GM12878 (cell line): ENCODE measurements at regions not wholly inside any gene's neighbourhood (a gene's known extent, or its start where the extent isn't known, plus 50 kb on each side); places are given as distances from the start of the nearest gene placed in this dataset.

Source experiments
- ATAC-seq: fragments of 200-7000 bp; cut with Tn5 transposase; 3 replicates; pipeline ENCODE4 v1.9.1; 2020; ENCODE audit warnings: mild to moderate bottlenecking, moderate library complexity
- BruUV-seq: library from RNA; stranded (reverse); fragments of 400-500 nt; replicated peaks from 2 replicates; lab custom pipeline; 2021; lab: Mats Ljungman, UMichigan
- CTCF ChIA-PET: fragments of 300-600 bp; sonication (Branson Sonifier 250); formaldehyde crosslinking; extraction: SDS; loops from one replicate; lab custom pipeline; 2021; ENCODE audit warnings: inconsistent platforms; lab: Yijun Ruan, JAX
- POLR2A ChIA-PET: fragments of 350-600 bp; formaldehyde crosslinking; extraction: SDS; loops from one replicate; lab custom pipeline; 2021; ENCODE audit warnings: inconsistent platforms; lab: Charles Lee
- RAD21 ChIA-PET: fragments of 300-600 bp; sonication (Branson Sonifier 250); formaldehyde crosslinking; loops from one replicate; lab custom pipeline; 2023; ENCODE audit warnings: antibody characterized with exemption; ENCODE audit not compliant: unreplicated experiment; lab: Charles Lee
- SMC1A ChIA-PET: fragments of 300-600 bp; sonication (Branson Sonifier 250); formaldehyde crosslinking; loops from one replicate; lab custom pipeline; 2023; ENCODE audit not compliant: unreplicated experiment, uncharacterized antibody; lab: Charles Lee
- DNase-seq: peaks from one replicate; pipeline ENCODE4 v3.0.0-alpha.2; 2011; ENCODE audit warnings: low read depth, low spot score
- FAIRE-seq: peaks from 3 replicates; lab custom pipeline; 2011; peaks lifted over from hg19 to GRCh38; lab: Jason Lieb, UNC
- H2AFZ ChIP-seq: 2 replicates; pipeline ENCODE4 v1.6.0; 2011; ENCODE audit warnings: low read depth, low read length, control low read depth; ENCODE audit not compliant: control insufficient read depth
- H3K27ac ChIP-seq: 2 replicates; pipeline ENCODE4 v1.5.1; 2011; ENCODE audit warnings: control low read depth; ENCODE audit not compliant: control insufficient read depth, insufficient read depth
- H3K27me3 ChIP-seq, 2 experiments: replicated peaks in 1 of 2; 2 replicates each; pipeline versions ENCODE4 v1.6.0 to v1.6.1; 2011; ENCODE audit warnings: low read length in 1 of 2; ENCODE audit not compliant: control insufficient read depth in 2 of 2, insufficient read depth in 2 of 2
- H3K36me3 ChIP-seq, 2 experiments: 2 replicates each; pipeline ENCODE4 v1.5.1; 2011; ENCODE audit warnings: low read length in 1 of 2; ENCODE audit not compliant: control insufficient read depth in 2 of 2, insufficient read depth in 2 of 2
- H3K4me1 ChIP-seq: 2 replicates; pipeline ENCODE4 v1.6.1; 2011; ENCODE audit warnings: mild to moderate bottlenecking, low read length, moderate library complexity, mixed read lengths; ENCODE audit not compliant: control insufficient read depth, insufficient read depth
- H3K4me2 ChIP-seq: 2 replicates; pipeline ENCODE4 v1.6.0; 2011; ENCODE audit warnings: control low read depth; ENCODE audit not compliant: control insufficient read depth, insufficient read depth
- H3K4me3 ChIP-seq: fragments of 200-600 bp; sonication (generic); 2 replicates; pipeline ENCODE4 v1.5.1; 2016
- H3K79me2 ChIP-seq: 2 replicates; pipeline ENCODE4 v1.6.0; 2011; ENCODE audit warnings: low read length; ENCODE audit not compliant: control insufficient read depth, insufficient read depth
- H3K9ac ChIP-seq: 2 replicates; pipeline ENCODE4 v1.8.0; 2011; ENCODE audit warnings: low read length, control low read depth, mixed read lengths; ENCODE audit not compliant: control insufficient read depth, insufficient read depth
- H3K9me3 ChIP-seq: replicated peaks from 3 replicates; pipeline ENCODE4 v1.5.1; 2011; ENCODE audit warnings: mild to moderate bottlenecking, low read length; ENCODE audit not compliant: control insufficient read depth, insufficient read depth
- H4K20me1 ChIP-seq: 2 replicates; pipeline ENCODE4 v1.6.0; 2011; ENCODE audit not compliant: control insufficient read depth, insufficient read depth
- EED ChIP-seq: sonication (generic); IDR thresholded peaks from 2 replicates; pipeline ENCODE4 v1.6.1; 2016; ENCODE audit warnings: antibody characterized with exemption, low read depth
- HSF1 ChIP-seq: fragments of 150-350 bp; IDR thresholded peaks from 2 replicates; pipeline ENCODE4 v1.6.1; 2014; ENCODE audit warnings: mild to moderate bottlenecking, low read depth, low read length
- IRF3 ChIP-seq: fragments of 450-650 bp; IDR thresholded peaks from 2 replicates; pipeline ENCODE4 v1.6.1; 2014; ENCODE audit warnings: mild to moderate bottlenecking
- KAT2A ChIP-seq: conservative IDR thresholded peaks from 2 replicates; pipeline ENCODE4 v1.6.1; 2011; ENCODE audit warnings: low read depth, low read length; ENCODE audit not compliant: control insufficient read depth
- MTA3 ChIP-seq: IDR thresholded peaks from 2 replicates; pipeline ENCODE4 v1.6.1; 2012; ENCODE audit warnings: low read length, inconsistent platforms, borderline replicate concordance
- NKRF ChIP-seq: fragments of 450-650 bp; conservative IDR thresholded peaks from 2 replicates; pipeline ENCODE4 v1.6.1; 2017; ENCODE audit warnings: mild to moderate bottlenecking, moderate library complexity
- POLR2AphosphoS5 ChIP-seq: IDR thresholded peaks from 2 replicates; pipeline ENCODE4 v1.6.1; 2011; ENCODE audit warnings: mild to moderate bottlenecking, low read length, inconsistent platforms
- RAD21 ChIP-seq: IDR thresholded peaks from 2 replicates; pipeline ENCODE4 v1.6.1; 2011; ENCODE audit warnings: mild to moderate bottlenecking, low read depth, low read length, moderate library complexity; ENCODE audit not compliant: insufficient read depth
- RFX5 ChIP-seq: IDR thresholded peaks from 2 replicates; pipeline ENCODE4 v1.6.1; 2011; ENCODE audit warnings: low read depth, low read length, improper control_type of control experiment
- TCF12 ChIP-seq: IDR thresholded peaks from 2 replicates; pipeline ENCODE4 v1.6.1; 2011; ENCODE audit warnings: low read depth, mild to moderate bottlenecking, low read length
- USF2 ChIP-seq: IDR thresholded peaks from 2 replicates; pipeline ENCODE4 v1.6.1; 2011; ENCODE audit warnings: low read depth, low read length, improper control_type of control experiment, borderline replicate concordance
- ZNF217 ChIP-seq: fragments of 450-650 bp; IDR thresholded peaks from 2 replicates; pipeline ENCODE4 v1.6.1; 2017; ENCODE audit warnings: antibody characterized with exemption, mild to moderate bottlenecking
- ZNF274 ChIP-seq: IDR thresholded peaks from one replicate; pipeline ENCODE4 v1.8.0; 2011; ENCODE audit not compliant: insufficient read length, insufficient read depth
- ZNF592 ChIP-seq: fragments of 450-650 bp; IDR thresholded peaks from 2 replicates; pipeline ENCODE4 v1.6.1; 2017; ENCODE audit warnings: mild to moderate bottlenecking, moderate library complexity
- ZZZ3 ChIP-seq: IDR thresholded peaks from 2 replicates; pipeline ENCODE4 v1.6.1; 2011; ENCODE audit warnings: low read depth; ENCODE audit not compliant: control insufficient read depth, insufficient read length
- in situ Hi-C: fragments of 300-500 bp; cut with MboI; formaldehyde crosslinking; loops from 9 replicates; pipeline ENCODE4 v1.14.3; 2018; ENCODE audit warnings: mixed read lengths
- intact Hi-C: fragments of 100-400 bp; cut with micrococcal nuclease; formaldehyde crosslinking; loops from one replicate; pipeline ENCODE4 v1.14.2; 2022; ENCODE audit not compliant: unreplicated experiment

- Histone ChIP-seq H3K36me3 (no peaks in the 10 kb centered on the region), H3K27ac (no peak overlapping the region), H3K27me3 (no peaks in the 10 kb centered on the region), H3K4me1 (peaks cover 28% of the 10 kb centered on the region), H4K20me1 (no peaks in the 10 kb centered on the region), H3K9ac (no peak overlapping the region), H3K79me2 (no peaks in the 10 kb centered on the region), H3K9me3 (no peaks in the 10 kb centered on the region; the same call in 2 of the 3 replicates), H3K4me2 (no peak overlapping the region), H3K4me3 (no peak overlapping the region), H2AFZ (no peak overlapping the region)
- ChIA-PET SMC1A (interaction anchor here (0.8 to 2.6 kb wide), 3 partner anchors 24 to 27 kb away, joined by 3 to 10 read pairs (median 6); no protein-coding TSS in a partner anchor), RAD21 (interaction anchor here (1.3 to 2.5 kb wide), 2 partner anchors 24 to 27 kb away, joined by 5 to 12 read pairs; no protein-coding TSS in a partner anchor), CTCF (no interaction called here), POLR2A (interaction anchor here (0.5 kb wide), 1 partner anchor 1995 kb away, joined by 8 read pairs; no protein-coding TSS in a partner anchor)
- intact Hi-C loops: loop anchor here (2.0 kb wide), 1 partner anchor 27 kb away; no protein-coding TSS in a partner anchor
- no TSS peak for BruUV-seq
- DNase-seq (no peak), ATAC-seq (no peak), FAIRE-seq (no peak)
- in situ Hi-C loops: no loop called here
- TF ChIP-seq ZNF274: no peak
- no peak for TF ChIP-seq POLR2AphosphoS5
- no peak for TF ChIP-seq NKRF
- no peak for TF ChIP-seq ZNF592
- TF ChIP-seq ZNF217: no peak
- TF ChIP-seq RAD21: no peak
- TF ChIP-seq TCF12: no peak
- no peak for TF ChIP-seq RFX5
- TF ChIP-seq ZZZ3: no peak
- TF ChIP-seq MTA3: no peak
- no peak for TF ChIP-seq USF2
- TF ChIP-seq EED: no peak
- no peak for TF ChIP-seq KAT2A
- no peak for TF ChIP-seq HSF1
- no peak for TF ChIP-seq IRF3
Measured at GRCh38 chr3:30501526-30501925, 104.9 kb upstream of the TGFBR2 start.
